ENCODE measurements at regions not wholly inside any gene's neighbourhood (a gene's known extent, or its start where the extent isn't known, plus 50 kb on each side); places are given as distances from the start of the nearest gene placed in this dataset.

DNA sequence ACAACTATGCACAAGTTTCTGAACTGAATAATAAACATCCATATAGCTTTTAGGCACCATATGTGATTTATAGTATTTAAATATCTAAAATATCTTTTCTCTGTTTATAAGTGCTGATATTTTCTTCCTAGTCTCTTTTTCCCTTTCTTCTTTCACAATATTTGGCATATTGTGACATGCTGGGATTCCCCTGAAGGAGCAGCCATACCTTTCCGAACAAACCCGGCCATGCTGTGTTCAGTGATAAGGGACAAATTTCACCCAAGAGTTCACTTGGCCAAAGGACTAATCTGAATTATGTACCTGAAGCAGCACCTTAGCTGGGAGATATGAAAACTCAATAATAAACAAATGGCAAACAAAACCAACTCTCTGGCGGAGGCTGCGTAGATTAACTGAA lies 250.8 kb downstream of the RDH14 start:
- no peak for TF ChIP-seq CTCF (IDR thresholded peaks at IDR 0.05)
- TF ChIP-seq POLR2A (IDR thresholded peaks at IDR 0.05): no peak
